ENCODE measurements at regions not wholly inside any gene's neighbourhood (a gene's known extent, or its start where the extent isn't known, plus 50 kb on each side); places are given as distances from the start of the nearest gene placed in this dataset.
A peak's percentile ranks its signal among the peaks of the same experiment; 100 is the strongest.

DNA sequence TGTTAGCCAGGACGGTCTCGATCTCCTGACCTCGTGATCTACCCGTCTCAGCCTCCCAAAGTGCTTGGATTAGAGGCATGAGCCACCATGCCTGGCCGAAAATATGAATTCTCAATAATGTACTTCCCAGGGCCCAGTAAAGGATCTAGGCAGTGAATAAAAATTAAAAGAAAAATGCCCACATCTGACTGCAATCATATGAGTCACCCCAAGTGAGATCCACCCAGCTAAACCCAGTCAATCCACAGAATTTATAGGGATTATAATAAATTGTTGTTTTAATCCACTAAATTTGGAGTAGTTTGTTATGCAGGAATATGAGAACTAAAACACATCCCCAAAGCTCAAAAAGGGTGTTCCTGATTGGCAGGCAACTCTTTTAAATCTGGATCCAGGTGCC is 93.5 kb upstream of the STK39 start:
- DNase-seq, result no peak

DNA sequence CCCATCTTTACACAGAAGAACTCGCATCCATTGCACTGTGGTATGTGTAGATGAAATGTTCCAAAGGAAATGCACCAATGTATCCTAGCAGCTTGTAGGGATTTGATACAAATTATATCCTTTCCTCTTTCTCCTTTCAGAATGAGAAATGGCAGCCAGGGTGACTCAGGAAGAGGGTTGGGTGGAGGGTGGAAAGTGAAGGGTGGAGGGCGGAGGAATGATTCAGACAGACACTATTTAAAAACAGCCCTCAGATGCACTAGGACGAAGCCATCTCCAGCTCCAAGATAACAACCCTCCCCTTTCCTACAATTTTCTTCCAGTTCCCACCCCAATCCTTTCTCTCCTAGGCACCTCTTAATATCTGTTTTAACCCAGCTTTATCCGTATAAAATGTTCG is 96.2 kb upstream of the STK39 start:
- DNase-seq, result no peak

DNA sequence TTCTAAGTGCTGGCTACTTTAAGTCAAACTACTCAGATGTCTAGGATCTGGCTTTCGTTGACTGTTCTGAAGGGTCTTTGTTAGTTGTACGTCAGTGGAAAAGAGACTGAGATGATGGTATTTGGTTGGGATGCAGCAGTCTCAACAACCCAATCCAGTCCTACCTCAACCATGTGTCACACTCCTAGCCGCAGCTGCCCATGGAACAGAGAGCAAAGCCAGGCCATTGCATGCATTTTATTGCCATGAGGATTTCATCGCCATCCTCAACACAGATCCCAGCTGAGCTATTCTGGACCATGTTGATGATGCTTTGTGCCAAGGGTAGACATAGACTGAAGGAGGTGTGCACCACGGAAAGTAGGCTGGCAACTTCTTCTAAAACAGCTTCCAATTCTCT is 97.3 kb upstream of the STK39 start:
- DNase-seq, result no peak

DNA sequence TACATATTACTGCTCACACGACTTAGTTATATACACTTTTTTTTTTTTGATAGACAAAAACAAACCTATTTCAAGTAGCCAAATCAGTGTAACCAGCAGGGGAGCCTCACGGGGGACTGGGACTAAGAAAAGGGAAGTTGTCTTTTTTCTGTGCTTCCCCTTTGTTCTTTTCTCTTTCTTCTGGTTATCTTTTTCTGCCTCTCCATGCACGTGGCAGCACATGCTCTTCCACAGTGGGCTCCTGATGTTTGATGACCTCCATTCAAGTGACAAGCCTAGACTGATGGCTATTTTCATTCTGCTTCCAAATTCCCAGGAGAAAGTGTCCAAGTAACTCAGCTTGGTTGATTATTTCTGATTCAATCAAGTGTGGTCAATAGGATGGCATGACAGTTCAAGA is 98.2 kb upstream of the STK39 start:
- no peak for DNase-seq

DNA sequence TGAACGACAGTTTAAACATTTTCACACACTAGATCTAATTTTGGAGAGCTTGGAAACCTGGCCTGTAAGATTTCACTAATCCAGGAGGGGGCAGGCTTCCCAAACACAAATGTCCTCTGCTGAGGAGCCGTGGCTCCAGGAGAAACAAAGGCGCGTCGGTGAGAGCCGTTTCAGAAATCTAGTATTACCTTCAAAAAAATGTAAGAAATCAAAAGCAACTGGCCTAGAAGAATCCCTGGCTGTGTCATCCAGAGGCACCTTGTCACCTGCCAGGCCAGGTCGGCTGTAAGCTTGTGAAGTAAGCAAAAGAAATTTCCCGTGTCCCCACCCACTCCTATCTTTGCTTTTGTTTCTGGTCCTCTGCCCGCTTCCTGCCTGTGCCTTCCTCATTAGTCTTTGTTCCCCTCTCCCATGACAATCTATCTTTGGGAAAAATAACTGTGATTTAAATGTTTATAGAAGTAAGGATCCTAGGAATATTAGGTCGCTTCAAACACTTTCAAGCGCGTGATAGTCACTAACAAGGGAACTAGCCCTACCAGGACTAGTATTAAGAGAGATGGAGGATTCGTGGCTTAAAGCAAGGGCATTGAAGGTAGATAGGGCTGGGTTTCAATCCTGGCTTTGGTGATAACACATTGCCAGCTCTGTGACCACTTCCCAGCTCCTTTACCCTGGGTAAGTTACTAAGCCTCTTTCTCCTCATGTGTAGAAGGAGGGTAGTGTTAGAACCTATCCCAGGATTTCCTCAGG is 99.5 kb upstream of the STK39 start:
- DNase-seq, result peak; percentile 82

DNA sequence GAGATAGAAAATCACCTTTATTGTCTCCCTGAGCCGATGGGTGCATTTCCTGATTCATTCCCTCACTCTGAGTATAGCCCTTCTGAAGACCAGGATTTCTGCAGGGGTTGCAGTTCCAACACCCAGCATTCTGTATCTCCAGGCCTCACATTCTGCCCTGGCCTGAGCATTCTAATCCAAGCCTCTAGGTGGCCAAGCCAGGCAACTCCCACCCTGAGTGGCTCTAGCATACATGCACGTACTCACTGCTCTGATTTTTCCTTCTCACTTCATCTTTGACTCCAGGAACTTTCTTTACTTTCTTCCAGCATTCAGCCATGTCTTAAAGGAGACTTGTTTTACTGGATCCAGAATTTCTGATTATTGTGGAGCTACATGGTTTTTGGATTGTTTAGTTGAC is 100.7 kb upstream of the STK39 start:
- no peak for DNase-seq

DNA sequence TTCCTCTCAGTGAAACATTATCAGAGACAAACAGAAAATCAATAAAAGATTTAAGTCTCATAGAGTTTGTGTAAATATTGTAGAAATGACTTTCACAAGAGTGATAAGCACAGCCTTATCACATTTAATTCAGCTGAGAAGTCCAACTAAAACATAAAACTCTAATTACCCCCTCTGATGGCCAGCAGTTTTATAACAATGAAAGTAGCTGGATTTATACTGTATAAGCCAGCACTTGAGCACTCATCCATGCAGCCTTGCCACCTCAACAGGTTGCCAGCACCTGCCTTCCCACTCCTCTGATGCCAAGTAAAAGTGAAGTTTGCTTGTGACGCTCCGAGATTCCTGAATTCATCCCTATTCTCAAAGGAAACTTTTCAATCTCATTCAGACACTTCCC is 103.0 kb upstream of the STK39 start:
- DNase-seq, result no peak

DNA sequence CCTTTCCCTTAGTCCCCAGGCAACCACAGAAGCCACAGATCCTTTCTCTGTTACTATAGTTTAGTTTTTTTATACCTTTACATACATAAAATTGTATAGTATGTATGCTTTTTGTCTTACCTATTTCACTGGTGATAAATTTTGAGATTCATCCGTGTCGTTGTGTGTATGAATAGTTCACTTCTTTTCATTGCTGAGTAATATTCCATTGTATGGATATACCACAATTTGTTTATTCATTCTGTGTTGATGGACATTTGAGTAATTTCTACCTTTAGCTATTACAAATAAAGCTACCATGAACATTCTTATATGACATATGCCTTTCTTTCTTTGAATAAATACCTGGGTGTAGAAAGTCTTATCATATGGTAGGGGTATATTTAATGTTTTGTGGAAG is 102.8 kb upstream of the CERS6 start:
- DNase-seq, result no peak

DNA sequence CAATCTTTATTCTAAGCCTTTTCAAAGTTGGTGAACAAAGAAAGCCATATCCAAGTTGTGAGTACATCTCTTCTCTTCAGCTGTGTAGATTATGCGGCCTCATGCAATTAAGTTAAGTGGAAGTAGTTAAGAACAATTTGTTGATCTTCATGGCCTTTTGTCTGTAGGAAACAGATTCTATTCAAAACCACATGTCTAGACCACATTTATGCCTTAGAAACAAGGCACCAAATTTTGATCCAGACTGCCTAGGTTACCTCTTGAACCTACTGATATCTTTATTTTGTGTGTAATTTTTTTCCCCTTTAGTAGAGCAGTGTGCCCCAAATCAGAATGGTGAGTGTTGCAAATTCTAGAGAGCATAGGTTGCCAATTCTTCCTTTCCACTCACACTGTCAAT is 101.6 kb upstream of the CERS6 start:
- DNase-seq, result no peak

DNA sequence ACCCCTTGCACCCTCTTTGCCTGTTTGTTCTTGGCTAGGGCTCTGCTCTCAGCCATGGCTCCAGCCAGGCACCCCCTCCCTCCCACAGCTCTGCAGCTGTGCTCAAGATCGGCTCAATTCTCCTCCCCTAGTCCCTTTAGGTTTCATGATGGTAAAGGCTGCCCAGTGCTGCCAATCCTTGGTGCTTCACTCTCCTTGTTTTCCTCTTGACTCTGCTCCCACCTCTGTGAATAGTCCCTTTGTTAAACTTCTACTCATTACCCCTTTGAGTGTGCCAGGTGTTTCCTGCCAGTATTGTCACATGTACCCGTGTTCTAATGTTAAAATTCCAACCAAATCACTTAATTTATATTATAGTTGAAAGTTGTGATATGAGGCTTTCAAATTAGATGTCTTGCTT is 101.0 kb upstream of the CERS6 start:
- DNase-seq, result no peak

DNA sequence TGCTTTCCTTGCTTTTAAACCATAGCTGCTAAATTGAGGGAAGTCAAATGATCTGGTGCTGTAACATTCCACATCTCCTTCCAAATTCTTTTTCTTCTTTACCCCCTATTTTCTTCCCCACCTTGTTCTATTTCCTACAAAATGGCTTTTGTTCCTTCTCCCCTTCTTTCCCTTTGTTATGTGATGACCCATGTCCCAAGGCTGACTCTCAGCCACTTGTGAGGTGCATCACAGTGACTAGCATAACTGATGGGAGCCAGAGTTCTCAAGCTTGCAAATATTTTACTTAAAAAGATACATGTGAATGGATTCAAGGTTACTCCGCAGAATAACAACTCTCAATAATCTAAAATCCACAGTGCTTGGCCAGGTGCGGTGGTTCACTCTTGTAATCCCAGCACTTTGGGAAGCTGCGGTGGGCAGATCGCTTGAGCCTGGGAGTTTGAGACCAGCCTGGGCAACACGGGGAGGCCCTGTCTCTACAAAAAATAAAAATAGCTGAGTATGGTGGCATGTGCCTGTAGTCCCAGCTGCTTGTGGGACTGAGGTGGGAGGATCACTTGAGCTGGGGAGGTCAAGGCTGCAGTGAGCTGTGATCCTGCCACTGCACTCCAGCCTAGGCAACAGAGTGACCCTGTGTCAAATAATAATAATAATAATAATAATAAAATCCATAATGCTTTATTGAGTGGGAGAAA is 100.1 kb upstream of the CERS6 start:
- DNase-seq, result no peak

DNA sequence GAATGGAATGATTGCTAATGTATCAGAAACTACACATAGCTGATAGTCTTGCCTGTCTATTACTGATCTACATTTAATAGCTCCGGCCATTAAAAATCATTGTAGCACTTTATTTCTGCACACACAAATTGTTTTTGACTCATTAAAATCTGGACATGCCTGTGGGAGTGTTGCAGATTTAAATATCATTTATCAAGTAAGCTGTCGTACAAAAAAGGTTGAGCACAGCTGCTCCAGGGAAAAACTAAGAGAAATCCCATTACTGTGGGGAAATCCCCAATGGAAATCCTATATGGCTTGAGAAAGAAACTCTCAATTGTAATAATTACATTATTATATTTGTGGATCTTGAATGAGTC is 99.6 kb upstream of the CERS6 start:
- no peak for DNase-seq

DNA sequence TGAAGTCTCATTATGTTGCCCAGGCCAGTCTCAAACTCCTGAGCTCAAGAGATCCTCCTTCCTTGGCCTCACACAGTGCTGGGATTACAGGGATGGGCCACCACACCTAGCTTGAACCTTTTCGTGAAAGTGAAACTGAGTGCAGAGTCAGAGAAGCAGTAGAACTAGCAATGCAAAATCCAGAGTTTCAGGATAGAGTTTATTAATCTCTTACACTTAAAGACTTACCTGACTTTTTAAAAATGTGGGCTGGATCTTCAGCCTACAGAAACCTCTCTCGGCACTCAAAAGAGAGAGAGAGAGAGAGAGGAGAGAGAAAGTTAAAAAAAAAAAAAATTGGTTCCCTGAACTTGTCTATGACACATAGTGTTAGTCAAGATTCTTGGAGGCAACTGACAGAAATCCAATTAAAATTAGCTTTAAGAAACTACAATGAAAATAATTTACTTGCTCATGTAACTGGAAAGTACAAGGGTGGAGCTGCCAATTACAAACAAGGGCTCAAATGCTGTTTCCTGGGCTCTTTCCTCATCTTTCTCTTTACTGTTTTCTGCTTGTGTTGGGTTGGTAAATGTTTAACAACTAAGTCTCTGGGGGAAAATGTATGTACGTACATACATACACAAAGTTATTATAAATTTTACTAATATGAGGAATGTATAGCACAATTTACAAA is 98.1 kb upstream of the CERS6 start:
- DNase-seq, result no peak

DNA sequence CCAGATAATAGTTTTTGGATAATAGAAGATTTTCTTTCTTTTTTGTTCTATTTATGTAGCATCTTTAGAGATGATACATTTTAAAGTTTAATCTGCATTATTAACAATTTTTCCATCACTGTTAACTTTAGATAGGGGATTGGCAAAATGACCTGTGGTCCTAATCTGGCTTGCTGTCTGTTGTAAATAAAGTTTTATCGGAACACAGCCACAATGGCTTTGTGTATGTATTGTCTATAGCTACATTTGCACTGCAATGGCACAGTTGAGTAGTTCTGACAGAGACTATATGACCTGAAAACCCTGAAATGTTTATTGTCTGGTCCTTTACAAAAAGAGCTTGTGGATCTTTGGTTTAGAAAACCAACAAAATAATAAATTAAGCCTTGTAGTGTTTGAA is 97.0 kb upstream of the CERS6 start:
- no peak for DNase-seq

DNA sequence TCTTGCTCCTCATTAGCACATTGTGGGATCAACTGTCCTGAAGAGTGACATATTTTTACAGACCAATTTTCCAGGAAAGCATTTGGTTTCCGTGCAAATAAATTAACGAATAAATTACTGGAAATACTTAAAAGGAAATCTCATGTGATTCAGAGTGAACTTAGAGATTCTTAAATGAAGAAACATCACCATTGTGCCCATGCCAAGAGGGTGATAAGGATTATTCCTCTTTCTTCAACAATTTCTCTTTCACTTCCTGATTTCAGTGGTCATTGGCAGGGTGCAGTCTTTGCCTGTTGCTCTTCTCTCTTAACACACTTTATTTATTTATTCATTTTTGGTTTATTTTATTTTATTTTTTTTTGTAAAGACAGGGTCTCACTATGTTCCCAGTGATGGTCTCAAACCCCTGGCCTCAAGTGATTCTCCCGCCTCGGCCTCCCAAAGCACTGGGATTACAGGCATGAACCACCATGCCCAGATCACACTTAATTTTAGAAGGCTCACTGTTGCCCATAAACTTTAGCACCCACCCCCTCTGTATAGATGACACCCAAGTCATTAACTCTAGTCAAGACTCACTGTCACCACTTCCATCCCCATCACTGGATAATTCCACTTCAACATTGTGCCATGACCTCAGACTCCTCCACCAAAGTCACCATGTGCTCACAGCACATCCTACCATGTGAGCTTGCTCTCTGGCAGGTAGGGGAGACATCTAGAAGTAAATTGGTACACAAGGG is 92.6 kb upstream of the CERS6 start:
- no peak for DNase-seq

DNA sequence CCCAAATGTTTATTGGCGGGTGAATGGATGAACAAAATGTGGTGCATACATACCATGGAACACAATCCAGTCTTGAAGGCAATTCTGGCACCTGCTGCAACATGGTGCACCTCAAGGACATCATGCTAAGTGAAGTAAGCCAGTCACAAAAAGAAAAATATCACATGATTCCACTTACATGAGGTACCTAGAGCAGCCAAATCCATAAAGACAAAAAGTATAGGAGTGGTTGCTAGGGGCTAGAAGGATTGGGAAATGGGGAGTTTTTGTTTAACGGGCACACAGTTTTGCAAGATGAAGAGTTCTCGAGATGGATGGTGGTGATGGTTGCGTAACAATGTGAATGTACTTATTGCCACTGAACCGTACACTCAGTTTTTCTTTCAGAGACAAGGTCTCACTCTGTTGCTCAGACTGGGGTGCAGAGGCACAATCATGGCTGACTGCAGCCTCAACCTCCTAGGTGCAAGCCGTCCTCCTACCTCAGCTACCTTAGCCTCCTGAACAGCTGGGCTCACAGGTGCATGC is 90.9 kb upstream of the CERS6 start:
- DNase-seq, result no peak

DNA sequence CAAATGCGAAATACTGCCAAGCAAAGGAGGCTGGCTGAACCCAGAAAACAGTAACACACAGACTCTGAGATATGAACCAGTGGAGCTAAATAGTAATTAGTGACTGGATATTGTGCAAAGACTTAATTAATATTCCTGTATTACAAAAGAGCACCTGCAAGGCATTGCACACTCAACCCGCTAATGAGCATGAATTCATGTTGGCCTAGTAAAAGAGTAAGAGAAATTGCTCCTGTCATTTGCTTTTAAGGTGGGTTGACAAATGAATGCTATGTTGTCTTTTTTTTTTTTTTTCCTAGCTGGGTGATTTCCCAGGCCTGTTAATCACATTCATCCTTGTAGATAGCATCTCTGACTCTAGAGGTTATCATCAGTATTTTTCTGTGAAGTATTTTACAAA is 87.0 kb upstream of the CERS6 start:
- DNase-seq, result no peak

DNA sequence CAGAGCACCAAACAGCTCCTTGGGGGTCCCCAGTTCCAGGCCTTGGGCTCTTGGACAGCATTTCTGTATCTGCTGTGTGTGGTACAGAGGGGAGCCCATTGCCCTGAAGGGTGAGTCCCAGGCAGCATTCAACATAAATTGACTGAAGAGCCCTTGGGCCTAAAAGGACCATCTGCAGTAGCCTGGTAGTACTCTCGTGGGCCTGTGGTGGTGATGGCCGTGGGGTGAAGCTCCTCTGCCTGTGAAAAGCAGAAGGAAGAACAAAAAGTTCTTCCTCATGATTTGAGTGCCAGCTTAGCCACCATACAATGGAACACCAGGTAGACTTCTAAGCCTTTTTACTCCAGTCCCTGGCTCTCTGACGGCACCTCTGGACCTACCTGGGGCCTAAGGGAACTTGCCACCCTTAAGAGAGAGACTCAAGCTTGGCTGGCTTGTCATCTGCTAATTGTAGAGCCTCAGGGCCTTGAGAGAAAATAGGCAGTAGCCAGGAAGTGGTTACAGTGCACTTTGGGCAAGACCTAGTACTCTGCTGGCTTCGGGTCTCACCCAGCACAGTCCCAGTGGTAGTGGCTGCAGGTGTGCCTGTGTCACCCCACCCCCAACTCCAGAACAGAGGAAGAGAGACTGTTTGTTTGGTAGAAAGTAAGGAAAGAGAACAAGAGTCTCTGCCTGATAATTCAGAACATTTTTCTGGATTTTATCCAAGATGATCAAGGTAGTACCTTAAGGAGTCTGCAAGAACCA is 84.6 kb upstream of the CERS6 start:
- no peak for DNase-seq

DNA sequence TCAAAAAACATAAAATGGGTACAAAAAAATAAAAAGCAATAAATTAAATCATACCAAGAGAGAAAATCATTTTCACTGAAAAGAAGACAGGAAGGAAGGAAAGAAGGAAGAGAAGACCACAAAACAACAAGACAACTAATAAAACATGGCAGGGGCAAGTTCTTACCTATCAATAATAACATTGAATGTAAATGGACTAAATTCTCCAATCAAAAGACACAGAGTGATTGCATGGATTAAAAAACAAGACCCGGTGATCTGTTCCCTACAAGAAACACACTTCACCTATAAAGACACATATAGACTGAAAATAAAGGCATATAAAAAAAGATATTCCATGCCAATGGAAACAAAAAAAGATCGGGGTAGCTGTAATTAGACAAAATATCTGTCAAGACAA is 82.6 kb upstream of the CERS6 start:
- no peak for DNase-seq

DNA sequence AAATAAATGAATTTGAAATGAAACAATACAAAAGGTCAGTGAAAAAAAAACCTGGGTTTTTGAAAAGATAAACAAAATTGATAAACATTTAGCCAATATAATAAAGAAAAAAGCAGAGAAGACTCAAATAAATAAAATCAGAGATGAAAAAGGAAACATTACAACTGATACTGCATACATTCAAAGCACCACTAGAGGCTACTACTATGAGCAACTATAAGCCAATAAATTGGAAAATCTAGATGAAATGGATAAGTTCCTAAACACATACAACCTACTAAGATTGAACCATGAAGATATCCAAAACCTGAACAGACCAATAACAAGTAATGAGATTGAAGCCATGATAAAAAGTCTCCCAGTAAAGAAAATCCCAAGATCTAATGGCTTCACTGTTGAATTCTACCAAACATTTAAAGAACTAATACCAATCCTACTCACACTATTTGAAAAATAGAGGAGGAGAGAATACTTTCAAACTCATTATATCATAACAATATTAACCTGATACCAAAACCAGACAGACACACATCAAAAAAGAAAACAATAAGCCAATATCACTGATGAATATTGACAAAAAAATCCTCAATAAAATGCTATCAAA is 80.8 kb upstream of the CERS6 start:
- DNase-seq, result no peak

DNA sequence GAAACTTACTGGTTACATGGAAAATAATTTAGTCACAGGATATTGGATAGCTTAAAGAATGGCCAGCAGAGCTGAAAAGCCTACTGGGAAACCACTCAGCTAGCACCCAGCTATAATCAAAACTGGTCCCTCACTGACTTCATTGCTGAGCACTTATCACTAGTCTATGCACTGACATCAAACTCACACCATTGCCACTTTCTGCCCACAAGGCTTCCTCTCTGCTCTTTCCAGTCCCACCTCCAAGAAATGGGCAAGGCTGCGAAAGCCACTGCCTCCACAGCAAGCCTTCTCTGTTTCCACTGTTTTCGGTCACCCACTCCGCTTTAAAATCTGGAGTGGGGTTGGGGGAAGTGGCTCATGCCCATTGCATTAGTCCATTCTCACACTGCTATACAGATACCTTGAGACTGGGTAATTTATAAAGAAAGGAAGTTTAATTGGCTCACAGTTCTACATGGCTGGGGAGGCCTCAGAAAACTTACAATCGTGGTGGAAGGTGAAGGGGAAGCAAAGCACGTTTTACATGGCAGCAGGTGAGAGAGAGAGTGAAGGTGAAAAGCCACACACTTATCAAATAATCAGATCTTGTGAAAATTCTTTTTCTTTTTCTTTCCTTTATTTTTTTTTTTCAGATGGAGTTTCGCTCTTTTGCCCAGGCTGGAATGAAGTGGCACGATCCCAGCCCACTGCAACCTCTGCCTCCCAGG is 77.0 kb upstream of the CERS6 start:
- no peak for DNase-seq

DNA sequence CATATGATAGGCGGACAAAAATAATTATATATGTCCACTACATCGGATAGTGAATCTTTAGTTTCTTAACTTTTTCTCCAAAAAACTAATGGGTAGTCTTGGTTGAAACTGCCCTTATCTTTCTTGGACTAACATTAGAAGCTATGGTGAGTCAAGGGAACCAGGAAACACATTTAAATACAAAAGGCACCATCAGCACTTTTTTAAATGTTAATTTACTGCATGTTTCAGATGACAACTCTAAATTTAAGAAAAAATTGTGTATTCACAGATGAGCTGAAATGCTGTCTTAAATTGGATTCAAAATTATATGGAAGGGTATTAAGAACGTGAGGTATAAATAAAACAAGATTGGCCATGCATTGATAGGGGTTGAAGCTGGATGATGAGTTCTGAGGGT is 75.6 kb upstream of the CERS6 start:
- DNase-seq, result no peak
